ENCODE measurements at regions not wholly inside any gene's neighbourhood (a gene's known extent, or its start where the extent isn't known, plus 50 kb on each side); places are given as distances from the start of the nearest gene placed in this dataset.
"Not testable (repeated sequence)": the region's sequence is repeated elsewhere in the genome, so short reads cannot be mapped to it uniquely, and the experiment has no call there.

GRCh38 chr5:3190433-3190832 lies 405.2 kb upstream of the IRX1 start:
- no peak for DNase-seq

GRCh38 chr5:3187771-3188425 lies 407.7 kb upstream of the IRX1 start:
- DNase-seq: no peak

GRCh38 chr5:3186736-3187405 lies 408.8 kb upstream of the IRX1 start:
- DNase-seq: no peak

GRCh38 chr5:3186156-3186555 lies 409.5 kb upstream of the IRX1 start:
- DNase-seq: no peak

GRCh38 chr5:3185488-3185887 lies 410.1 kb upstream of the IRX1 start:
- DNase-seq: no peak

GRCh38 chr5:3182133-3182876 lies 413.3 kb upstream of the IRX1 start:
- DNase-seq: no peak

- no peak for DNase-seq
Observed at GRCh38 chr5:3181671-3182070, 414.0 kb upstream of the IRX1 start.

GRCh38 chr5:3180636-3181035 lies 415.0 kb upstream of the IRX1 start:
- DNase-seq: no peak

GRCh38 chr5:3179220-3179619 lies 416.4 kb upstream of the IRX1 start:
- DNase-seq: no peak

GRCh38 chr5:3177338-3177737 lies 418.3 kb upstream of the IRX1 start:
- DNase-seq: no peak

- DNase-seq: no peak
Observed at GRCh38 chr5:3175416-3175815, 420.2 kb upstream of the IRX1 start.

- DNase-seq: no peak
Observed at GRCh38 chr5:3167473-3167872, 416.0 kb upstream of the IRX2 start.

GRCh38 chr5:3163626-3164025 lies 412.1 kb upstream of the IRX2 start:
- DNase-seq: no peak

- DNase-seq: no peak
Observed at GRCh38 chr5:3161672-3162071, 410.2 kb upstream of the IRX2 start.

- no peak for DNase-seq
Observed at GRCh38 chr5:3157214-3157613, 405.7 kb upstream of the IRX2 start.

- DNase-seq: no peak
Observed at GRCh38 chr5:3155717-3156116, 404.2 kb upstream of the IRX2 start.

- DNase-seq: no peak
Observed at GRCh38 chr5:3155046-3155445, 403.6 kb upstream of the IRX2 start.

- DNase-seq: no peak
Observed at GRCh38 chr5:3153906-3154305, 402.4 kb upstream of the IRX2 start.

GRCh38 chr5:3153226-3153858 lies 401.9 kb upstream of the IRX2 start:
- no peak for DNase-seq

GRCh38 chr5:3149899-3150298 lies 398.4 kb upstream of the IRX2 start:
- DNase-seq: no peak

- not testable (repeated sequence) for DNase-seq
Observed at GRCh38 chr5:3147405-3147804, 395.9 kb upstream of the IRX2 start.

GRCh38 chr5:3145641-3146040 lies 394.2 kb upstream of the IRX2 start:
- no peak for DNase-seq

GRCh38 chr5:3143382-3143781 lies 391.9 kb upstream of the IRX2 start:
- no peak for DNase-seq
